GM10266 (cell line): ENCODE measurements at regions not wholly inside any gene's neighbourhood (a gene's known extent, or its start where the extent isn't known, plus 50 kb on each side); places are given as distances from the start of the nearest gene placed in this dataset.
"Not testable (repeated sequence)": the region's sequence is repeated elsewhere in the genome, so short reads cannot be mapped to it uniquely, and the experiment has no call there.

Source experiments
- DNase-seq: peaks from one replicate; pipeline ENCODE4 v3.0.0; 2012; ENCODE audit errors: extremely low spot score
- TF ChIP-seq, protein P1 (sequence below): IDR thresholded peaks from 2 replicates; pipeline ENCODE4 v1.5.1; 2012; ENCODE audit warnings: mild to moderate bottlenecking, low read depth; ENCODE audit not compliant: control insufficient read depth, insufficient read depth; ENCODE audit errors: missing control alignments

DNA sequence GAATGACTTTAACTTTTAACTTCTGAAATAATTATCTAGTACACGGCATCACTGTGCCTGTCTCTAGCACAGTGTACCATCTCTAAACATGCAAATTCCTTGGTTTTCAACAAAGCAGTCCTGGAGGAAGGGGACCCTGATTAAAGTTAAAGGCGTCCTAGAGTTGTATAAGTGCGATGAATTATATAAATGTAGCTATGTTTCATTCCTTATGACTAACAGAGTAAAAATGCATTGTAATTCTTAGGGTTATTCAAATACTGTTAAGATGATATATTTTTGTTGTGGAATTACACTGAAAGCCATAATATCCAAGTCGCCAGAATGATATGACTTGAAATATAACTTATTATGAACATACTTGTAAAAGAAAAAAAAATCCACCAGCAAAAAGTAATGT, 544.9 kb upstream of the LINC00305 start:
- TF ChIP-seq, protein P1, sequence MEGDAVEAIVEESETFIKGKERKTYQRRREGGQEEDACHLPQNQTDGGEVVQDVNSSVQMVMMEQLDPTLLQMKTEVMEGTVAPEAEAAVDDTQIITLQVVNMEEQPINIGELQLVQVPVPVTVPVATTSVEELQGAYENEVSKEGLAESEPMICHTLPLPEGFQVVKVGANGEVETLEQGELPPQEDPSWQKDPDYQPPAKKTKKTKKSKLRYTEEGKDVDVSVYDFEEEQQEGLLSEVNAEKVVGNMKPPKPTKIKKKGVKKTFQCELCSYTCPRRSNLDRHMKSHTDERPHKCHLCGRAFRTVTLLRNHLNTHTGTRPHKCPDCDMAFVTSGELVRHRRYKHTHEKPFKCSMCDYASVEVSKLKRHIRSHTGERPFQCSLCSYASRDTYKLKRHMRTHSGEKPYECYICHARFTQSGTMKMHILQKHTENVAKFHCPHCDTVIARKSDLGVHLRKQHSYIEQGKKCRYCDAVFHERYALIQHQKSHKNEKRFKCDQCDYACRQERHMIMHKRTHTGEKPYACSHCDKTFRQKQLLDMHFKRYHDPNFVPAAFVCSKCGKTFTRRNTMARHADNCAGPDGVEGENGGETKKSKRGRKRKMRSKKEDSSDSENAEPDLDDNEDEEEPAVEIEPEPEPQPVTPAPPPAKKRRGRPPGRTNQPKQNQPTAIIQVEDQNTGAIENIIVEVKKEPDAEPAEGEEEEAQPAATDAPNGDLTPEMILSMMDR = no peak
- no peak for DNase-seq

DNA sequence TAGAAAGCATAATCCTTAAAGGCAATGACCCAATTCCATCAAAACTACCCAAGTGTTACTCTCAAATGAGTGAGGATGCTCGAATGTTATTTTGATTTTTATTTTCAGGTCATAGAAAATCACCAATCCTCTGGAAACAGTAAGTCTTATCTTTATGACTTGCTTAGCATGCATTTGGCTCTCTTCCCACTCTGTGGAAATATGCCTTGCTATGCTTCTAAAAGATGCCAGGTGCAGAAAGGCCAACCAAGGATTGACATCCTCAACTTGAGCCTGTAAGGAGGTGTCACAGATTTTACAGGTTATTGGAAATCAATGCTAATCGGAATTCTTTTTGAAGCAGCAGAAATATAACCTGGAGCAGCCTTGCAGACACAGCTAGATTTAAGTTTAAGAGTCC, 543.9 kb upstream of the LINC00305 start:
- TF ChIP-seq, protein P1 = no peak
- no peak for DNase-seq

DNA sequence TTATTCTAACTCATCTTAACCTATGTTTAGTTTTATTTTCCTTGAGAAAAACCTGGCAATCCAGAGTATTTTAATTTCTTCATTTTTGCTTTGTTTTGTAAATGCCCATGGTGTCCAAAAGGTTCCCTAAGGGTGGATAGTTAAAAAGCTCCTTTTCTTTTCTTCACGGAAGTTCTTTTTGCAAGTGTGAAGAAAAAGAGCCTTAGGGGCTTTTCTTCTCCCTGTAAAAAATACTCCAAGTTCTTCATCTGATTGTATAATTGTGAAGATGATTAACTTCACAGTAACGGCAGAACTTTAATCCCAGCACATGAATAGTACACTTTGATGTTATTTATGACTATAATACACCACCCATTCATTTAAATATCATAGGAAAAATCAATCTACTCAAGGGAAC, 530.2 kb upstream of the LINC00305 start:
- no peak for DNase-seq
- TF ChIP-seq, protein P1 = no peak

DNA sequence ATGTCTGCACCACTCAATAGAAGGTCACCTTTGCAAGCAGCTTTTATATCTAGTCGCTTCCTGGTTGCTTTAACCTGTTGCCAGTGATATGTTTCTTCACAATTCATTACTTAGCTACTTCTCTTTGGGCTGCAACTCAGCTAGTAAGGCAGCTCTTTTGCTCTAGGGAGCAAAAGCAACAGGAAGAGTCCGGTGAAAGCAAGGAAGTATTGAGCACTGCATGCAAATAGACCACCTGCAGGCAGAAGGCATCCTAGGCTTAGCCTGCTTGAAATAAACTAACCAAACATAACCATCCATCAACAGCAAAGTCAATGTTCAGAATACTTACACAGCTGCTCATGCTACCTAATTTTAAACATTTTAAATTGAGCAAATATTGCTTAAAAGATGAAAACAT, 529.2 kb upstream of the LINC00305 start:
- no peak for DNase-seq
- TF ChIP-seq, protein P1 = no peak

DNA sequence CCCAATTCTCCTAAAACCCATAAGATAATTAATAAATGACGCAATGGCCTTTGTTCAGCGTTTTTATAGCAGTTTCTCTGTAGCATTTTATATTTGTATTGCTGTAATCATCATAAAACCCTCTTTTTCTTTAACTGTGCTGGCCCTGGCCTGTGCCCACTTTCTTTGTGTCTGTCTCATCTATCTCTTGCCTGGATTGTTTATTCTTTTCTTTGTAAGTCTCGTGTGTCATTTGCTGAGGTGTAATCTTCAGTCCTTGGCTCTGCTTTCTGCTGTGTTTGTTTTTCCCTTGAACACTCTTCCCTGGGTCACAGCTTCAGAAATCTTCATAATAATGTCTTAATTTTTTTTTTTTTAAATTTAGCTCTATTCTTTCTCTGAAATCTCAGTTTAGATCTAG, 525.8 kb upstream of the LINC00305 start:
- TF ChIP-seq, protein P1 = no peak
- no peak for DNase-seq

DNA sequence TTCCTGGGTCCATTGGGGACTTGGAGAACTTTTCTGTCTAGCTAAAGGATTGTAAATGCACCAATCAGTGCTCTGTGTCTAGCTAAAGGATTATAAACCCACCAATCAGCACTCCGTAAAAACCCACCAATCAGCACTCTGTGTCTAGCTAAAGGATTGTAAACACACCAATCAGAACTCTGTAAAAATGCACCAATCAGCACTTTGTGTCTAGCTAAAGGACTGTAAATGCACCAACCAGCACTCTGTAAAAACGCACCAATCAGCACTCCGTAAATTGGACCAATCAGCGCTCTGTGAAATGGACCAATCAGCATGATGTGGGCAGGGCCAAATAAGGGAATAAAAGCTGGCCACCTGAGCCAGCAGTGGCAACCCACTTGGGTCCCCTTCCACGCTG, 522.4 kb upstream of the LINC00305 start:
- not testable (repeated sequence) for DNase-seq

DNA sequence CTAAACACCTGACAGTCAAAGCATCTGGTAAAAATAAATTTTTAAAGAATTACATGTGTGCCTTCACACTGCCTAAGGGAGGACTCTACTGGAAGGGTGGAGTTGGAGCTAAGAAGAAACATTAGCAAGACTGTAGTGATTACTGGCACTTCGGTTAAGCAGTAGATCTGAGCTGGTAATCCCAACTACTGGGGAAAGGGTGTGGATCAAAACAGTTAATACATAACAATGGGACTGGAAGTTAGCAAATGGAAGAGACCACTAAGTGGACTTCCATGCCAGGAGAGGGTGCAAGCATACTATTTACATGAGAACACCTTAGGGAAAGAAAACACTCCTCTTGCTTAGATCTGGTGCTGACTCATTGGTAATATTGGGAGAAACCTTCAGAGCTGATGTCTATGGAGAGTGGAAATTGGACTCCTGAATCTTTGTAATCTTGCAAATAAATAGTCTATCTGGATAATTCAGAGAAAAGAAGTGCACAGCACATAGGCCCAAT, 519.6 kb upstream of the LINC00305 start:
- DNase-seq = no peak
- TF ChIP-seq, protein P1 = no peak

DNA sequence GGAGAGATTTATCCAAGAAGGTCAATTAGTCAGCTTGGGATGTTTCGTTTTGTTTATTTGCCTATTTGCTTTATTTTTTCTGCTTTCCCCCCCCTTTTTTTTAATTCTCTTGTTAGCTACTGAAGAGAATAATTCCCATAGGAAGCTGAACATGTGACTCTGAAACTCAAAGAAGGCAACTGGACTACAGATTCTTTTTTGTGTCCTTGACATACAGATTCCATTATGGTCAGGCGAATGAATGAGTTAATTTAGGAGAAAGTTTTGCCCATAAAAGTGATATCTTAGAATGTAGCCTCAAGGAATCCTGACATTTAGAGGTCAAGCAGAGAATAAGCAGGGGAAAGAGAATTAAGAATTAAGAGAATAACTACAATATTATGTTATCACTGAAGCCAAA, 514.2 kb upstream of the LINC00305 start:
- TF ChIP-seq, protein P1 = no peak
- no peak for DNase-seq
